Activated CD8-positive, alpha-beta memory T cell treated with anti-CD3 and anti-CD28 coated beads for 36 hours (primary cell): ENCODE measurements at regions not wholly inside any gene's neighbourhood (a gene's known extent, or its start where the extent isn't known, plus 50 kb on each side); places are given as distances from the start of the nearest gene placed in this dataset.

Experiments
- CTCF ChIA-PET: fragments of 350-600 bp; sonication (Branson Sonifier 250); formaldehyde crosslinking; loops from one replicate; lab custom pipeline; 2021; ENCODE audit warnings: antibody characterized with exemption; lab: Charles Lee
- POLR2A ChIA-PET: fragments of 350-600 bp; sonication (Branson Sonifier 250); formaldehyde crosslinking; loops from one replicate; lab custom pipeline; 2021; ENCODE audit warnings: antibody characterized with exemption; lab: Charles Lee

GRCh38 chr3:72190050-72190449 lies 405.1 kb upstream of the PROK2 start:
- CTCF ChIA-PET: interaction anchor here (1.0 kb wide), 1 partner anchor 478 kb away, joined by 3 read pairs; no protein-coding TSS in a partner anchor
- POLR2A ChIA-PET: no interaction called here

- POLR2A ChIA-PET: no interaction called here
- CTCF ChIA-PET: no interaction called here
These were observed 404.4 kb upstream of the PROK2 start for GRCh38 chr3:72189339-72189738.

DNA sequence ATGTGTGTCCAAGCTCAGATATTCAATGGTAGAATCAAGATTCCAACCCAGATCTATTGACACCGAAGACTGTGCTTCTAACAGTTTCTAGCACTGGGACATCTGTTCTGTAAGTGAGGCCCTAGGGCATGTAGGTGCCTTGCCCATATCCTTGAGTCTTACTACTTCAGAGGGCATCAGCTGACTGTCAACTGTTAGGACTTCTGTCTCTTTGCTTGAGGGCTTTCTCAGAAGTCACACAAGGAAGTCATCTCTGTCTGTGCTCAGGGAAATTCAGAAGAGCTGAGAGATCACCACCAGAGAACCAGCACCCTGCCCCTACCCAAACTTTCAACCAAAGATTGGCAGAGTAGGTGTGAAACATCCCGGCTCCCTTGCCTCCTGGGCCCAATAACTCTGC lies 403.6 kb upstream of the PROK2 start:
- POLR2A ChIA-PET: no interaction called here
- CTCF ChIA-PET: no interaction called here

DNA sequence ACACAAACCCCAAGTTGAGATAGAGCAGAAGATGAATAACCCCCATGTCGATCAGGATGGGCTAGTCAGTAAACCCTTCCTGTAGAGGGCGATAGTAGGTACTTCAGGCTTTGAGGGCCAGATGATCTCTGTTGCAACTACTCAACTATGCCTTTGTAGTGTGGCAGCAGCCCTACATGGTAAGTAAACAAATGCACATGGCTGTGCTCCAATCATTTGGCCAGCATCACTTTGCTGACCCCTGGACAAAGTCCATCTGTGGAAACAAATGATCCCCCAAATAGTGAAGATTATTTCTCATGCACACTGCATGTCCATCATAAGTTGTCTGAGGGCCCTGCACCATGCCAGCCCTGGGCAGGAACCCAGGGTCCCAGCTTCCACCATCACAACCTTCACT lies 402.2 kb upstream of the PROK2 start:
- CTCF ChIA-PET: interaction anchor here (1.1 kb wide), 1 partner anchor 100 kb away, joined by 4 read pairs; no protein-coding TSS in a partner anchor

DNA sequence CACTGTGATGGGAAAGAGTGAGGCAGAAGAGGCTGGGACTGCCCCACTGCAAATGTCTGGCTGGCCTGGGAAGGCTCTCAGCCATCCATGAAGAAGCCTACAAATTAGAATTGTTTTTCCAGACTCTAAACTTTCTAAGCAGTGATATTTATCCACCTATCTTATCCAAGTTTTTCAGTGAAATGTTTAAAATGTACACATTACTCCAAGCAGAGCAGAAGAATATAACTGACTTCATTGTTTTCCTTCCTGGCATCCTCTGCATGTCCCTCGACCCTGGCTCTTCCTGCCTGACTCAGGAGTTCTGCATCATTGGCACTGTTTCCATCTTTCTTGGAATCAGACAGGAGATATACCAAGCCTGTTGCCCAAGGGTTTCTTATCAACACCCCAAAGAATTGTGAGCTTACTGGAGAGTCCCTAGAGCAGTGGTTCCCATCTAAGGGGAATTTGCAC lies 401.5 kb upstream of the PROK2 start:
- ChIA-PET POLR2A (no interaction called here), CTCF (no interaction called here)

More for the DNA sequence above, 402.2 kb upstream of the PROK2 start:
- POLR2A ChIA-PET: no interaction called here

GRCh38 chr3:72185549-72186399 lies 400.8 kb upstream of the PROK2 start:
- CTCF ChIA-PET: no interaction called here
- POLR2A ChIA-PET: no interaction called here

DNA sequence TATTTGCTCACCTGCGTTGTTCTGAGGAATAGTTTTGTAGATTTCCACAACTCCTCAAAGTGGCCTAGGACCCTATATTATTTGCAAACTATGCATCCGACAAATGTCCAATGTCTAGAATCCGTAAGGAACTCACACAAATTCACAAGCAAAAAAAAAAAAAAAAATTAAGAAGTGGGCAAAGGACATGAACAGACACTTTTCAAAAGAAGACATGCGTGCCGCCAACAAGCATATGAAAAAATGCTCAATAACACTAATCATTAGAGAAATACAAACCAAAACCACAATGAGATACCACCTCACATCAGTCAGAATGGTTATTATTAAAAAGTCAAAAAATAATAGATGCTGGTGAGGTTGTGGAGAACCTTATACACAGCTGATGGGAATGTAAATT lies 398.5 kb upstream of the PROK2 start:
- ChIA-PET CTCF (no interaction called here), POLR2A (no interaction called here)

- CTCF ChIA-PET: no interaction called here
- POLR2A ChIA-PET: no interaction called here
These were observed 397.3 kb upstream of the PROK2 start for GRCh38 chr3:72182206-72182605.

GRCh38 chr3:72181251-72181650 lies 396.3 kb upstream of the PROK2 start:
- POLR2A ChIA-PET: no interaction called here
- CTCF ChIA-PET: no interaction called here

DNA sequence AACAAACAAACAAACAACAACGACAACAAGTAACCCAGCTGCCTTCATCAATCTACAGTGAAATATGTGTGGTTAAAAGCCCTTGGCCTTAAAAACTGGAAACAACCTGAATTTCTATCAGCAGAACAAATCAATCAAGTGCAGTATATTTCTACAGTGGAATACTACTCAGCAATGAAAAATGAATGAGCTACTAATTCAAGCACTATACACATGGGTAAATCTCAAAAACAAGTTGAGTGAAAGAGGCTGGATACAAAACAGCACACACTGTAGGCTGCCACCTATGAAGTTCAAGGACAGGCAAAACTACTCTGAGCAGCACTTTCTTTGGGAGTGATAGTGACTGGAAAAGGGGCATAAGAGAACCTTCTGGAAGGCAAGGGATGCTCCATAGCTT lies 395.5 kb upstream of the PROK2 start:
- ChIA-PET CTCF (no interaction called here), POLR2A (no interaction called here)

- POLR2A ChIA-PET: no interaction called here
- CTCF ChIA-PET: no interaction called here
These were observed 394.1 kb upstream of the PROK2 start for GRCh38 chr3:72179107-72179464.

DNA sequence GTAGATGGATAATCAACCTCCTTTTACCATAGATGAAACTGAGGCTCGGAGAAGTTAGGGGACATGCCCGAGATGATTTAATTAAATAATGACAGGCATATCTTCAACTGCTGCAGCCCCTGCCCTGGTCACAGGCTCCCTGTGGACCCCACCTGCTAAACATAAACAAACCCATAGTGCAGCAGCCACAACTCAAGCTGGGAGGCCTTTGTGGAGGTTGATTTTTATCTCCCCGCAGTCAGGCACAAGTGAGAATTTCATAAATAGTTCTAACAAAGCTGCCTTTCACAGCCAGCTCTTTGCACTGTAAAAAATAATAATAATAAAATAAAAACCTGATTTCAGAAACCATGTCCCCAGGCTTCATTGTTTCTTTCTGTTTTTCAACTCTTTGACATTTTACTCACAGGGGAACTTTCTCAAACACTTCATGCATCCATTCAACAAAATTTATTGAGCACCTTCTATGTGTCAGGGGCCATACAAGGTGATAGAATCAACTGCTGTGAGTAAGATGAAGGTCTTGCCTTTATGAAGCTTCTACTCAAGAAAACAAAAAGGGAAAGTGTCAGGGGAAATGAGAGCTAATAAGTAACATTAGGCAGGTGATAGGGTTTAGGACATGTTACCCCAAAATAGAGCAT lies 393.6 kb upstream of the PROK2 start:
- ChIA-PET CTCF (no interaction called here), POLR2A (no interaction called here)

DNA sequence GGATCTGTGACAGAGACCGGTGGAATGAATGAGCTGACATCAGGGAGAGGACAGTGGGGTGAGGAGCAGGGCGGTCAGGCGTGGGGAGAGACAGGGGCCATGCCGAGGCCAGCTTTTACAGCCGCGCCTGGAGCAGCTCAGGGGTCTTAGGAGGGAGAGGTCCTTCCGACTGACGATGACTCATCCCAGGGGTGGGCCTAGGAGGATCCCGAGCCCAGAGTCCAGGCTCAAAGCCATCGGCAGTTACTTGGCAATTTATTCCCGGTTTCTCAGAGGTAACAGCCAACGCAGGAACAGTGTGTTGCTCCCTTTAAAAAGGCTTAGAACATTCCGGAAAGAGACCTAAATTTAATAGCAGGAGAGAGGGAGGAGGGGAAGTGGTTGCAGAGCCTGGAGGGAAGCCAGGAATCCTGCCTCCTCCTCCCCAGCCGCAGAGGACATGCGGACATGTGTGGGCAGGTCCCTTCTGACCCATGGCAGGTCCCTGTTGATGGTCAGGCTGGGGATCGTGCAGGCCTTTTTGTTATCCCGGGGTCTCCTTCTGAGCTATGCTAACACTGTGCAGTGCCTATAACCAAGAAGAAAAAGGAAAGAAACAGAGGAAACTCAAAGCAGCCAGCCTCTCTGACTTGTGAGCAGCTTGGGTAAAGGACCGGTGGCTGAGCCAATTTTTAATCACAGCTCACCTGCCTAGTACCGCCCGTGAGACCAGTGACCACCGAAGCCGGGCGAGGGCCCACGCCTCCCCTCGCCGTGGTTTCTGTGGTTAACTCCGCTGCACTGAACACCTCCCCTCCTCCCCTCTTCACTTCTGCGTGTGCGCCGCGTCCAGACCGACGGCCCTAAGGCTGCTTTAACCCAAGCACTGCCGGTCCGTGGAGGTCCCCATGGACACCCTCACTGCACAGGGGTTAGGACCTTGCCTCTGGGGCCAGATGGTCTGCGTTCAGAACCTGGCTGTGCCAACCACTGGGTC lies 392.4 kb upstream of the PROK2 start:
- CTCF ChIA-PET: no interaction called here

GRCh38 chr3:72176537-72177041 lies 391.6 kb upstream of the PROK2 start:
- ChIA-PET POLR2A (no interaction called here), CTCF (no interaction called here)

More for the DNA sequence above, 392.4 kb upstream of the PROK2 start:
- POLR2A ChIA-PET: interaction anchor here (0.5 kb wide), 1 partner anchor 292 kb away, joined by 12 read pairs; no protein-coding TSS in a partner anchor

- CTCF ChIA-PET: interaction anchor here (0.6 kb wide), 1 partner anchor 331 kb away, joined by 3 read pairs; no protein-coding TSS in a partner anchor
- POLR2A ChIA-PET: no interaction called here
These were observed 390.4 kb upstream of the PROK2 start for GRCh38 chr3:72175296-72175858.

DNA sequence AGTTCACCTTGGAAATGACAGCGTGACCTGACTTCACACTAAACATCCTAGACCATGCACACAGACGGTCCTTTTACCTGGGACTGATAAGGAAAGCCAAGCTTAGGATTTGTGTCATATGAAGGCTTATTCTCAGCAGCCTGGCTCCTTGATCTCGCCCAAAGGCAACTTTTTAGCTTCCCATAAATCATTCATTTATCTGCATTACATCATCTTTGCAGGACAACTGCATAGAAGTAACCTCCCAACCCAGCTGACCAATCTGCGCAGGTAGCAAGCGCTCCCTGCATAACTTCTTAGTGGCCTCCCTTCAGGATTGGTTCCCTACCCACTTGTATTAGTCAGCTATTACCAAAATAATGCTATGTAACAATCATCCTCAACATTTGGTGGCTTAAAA lies 389.9 kb upstream of the PROK2 start:
- ChIA-PET CTCF (no interaction called here), POLR2A (no interaction called here)

GRCh38 chr3:72174040-72174439 lies 389.1 kb upstream of the PROK2 start:
- CTCF ChIA-PET: interaction anchor here (1.1 kb wide), 1 partner anchor 24 kb away, joined by 3 read pairs; no protein-coding TSS in a partner anchor

DNA sequence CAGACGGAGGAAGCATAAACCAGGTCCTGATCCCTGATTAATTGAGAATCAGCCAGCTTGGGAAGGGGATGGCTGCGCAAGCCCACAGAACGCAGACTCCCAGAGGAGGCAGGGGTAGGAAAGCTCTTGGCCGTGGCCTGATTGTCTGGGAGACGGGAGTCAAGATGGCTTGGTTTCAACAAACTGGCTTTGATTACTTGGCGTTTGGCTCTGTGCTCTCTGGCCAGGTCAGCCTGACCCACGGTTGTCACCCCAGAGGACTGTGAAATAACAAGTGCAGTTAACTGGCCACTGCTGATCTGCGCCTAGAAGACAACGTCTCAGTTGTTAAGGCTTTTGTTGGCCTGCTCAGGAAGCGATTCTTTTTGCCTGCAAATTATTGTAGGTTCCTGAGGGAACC lies 387.0 kb upstream of the PROK2 start:
- ChIA-PET CTCF (no interaction called here), POLR2A (interaction anchor here (0.7 kb wide), 1 partner anchor 166 kb away, joined by 6 read pairs; no protein-coding TSS in a partner anchor)

More at GRCh38 chr3:72174040-72174439, 389.1 kb upstream of the PROK2 start:
- POLR2A ChIA-PET: no interaction called here

GRCh38 chr3:72171463-72171881 lies 386.5 kb upstream of the PROK2 start:
- ChIA-PET CTCF (no interaction called here), POLR2A (interaction anchor here (0.7 kb wide), 1 partner anchor 167 kb away, joined by 6 read pairs; no protein-coding TSS in a partner anchor)
